ENCODE measurements at regions not wholly inside any gene's neighbourhood (a gene's known extent, or its start where the extent isn't known, plus 50 kb on each side); places are given as distances from the start of the nearest gene placed in this dataset.

GRCh38 chr5:93884254-93884653 is 142.9 kb upstream of the POU5F2 start:
- TF ChIP-seq, protein P1, sequence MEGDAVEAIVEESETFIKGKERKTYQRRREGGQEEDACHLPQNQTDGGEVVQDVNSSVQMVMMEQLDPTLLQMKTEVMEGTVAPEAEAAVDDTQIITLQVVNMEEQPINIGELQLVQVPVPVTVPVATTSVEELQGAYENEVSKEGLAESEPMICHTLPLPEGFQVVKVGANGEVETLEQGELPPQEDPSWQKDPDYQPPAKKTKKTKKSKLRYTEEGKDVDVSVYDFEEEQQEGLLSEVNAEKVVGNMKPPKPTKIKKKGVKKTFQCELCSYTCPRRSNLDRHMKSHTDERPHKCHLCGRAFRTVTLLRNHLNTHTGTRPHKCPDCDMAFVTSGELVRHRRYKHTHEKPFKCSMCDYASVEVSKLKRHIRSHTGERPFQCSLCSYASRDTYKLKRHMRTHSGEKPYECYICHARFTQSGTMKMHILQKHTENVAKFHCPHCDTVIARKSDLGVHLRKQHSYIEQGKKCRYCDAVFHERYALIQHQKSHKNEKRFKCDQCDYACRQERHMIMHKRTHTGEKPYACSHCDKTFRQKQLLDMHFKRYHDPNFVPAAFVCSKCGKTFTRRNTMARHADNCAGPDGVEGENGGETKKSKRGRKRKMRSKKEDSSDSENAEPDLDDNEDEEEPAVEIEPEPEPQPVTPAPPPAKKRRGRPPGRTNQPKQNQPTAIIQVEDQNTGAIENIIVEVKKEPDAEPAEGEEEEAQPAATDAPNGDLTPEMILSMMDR (IDR thresholded peaks at IDR 0.05; ENCODE audit: extremely low read depth, missing control alignments): no peak
- no peak for DNase-seq (ENCODE audit: low spot score)

DNA sequence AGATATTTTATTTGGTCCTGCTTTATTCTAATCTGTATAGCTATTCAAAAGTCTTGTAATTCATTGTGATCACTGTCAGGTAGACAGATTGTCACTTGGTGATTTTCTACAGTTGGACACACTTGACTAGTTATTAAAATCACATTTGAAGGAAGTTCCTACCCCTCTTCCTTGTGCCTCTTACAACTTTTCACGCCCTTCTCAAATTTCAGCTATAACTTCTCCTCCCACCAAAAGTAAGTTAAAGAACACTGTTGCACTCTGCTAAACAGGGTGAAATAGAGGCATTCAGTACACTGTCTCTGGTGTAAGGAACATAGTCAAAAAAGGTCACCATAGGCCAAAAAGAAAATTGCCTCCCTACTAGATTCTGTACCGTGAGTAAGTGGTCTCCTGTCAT is 142.1 kb upstream of the POU5F2 start:
- DNase-seq (ENCODE audit: low spot score): no peak
- TF ChIP-seq, protein P1 (IDR thresholded peaks at IDR 0.05; ENCODE audit: extremely low read depth, missing control alignments): no peak

DNA sequence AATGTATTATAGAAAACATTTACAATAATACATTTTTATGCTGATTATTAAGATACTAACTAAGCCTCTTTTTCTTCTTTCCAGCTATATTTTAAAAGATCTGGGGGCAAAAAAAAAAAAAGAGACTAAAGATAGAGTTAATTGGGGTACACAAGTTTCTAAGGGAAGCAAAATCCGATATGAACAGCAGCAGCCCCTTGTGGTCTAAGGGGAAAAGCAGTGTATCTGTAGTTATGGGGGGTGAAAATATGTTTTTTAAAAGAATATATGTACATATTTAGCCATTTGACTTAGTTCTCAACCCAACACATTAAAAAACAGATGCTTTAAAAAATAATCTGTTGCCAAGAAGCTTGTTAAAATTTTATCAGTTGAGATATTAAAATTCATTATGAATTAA is 134.3 kb upstream of the POU5F2 start:
- TF ChIP-seq, protein P1 (IDR thresholded peaks at IDR 0.05; ENCODE audit: extremely low read depth, missing control alignments): no peak
- no peak for DNase-seq (ENCODE audit: low spot score)

GRCh38 chr5:93874491-93874890 is 133.1 kb upstream of the POU5F2 start:
- DNase-seq (ENCODE audit: low spot score): no peak
- TF ChIP-seq, protein P1 (IDR thresholded peaks at IDR 0.05; ENCODE audit: extremely low read depth, missing control alignments): no peak

- peak; percentile 9 for DNase-seq (ENCODE audit: low spot score)
- TF ChIP-seq, protein P1 (IDR thresholded peaks at IDR 0.05; ENCODE audit: extremely low read depth, missing control alignments): no peak
Measured at GRCh38 chr5:93874080-93874479, 132.7 kb upstream of the POU5F2 start.

GRCh38 chr5:93873211-93873736 is 131.9 kb upstream of the POU5F2 start:
- DNase-seq (ENCODE audit: low spot score): no peak
- TF ChIP-seq, protein P1 (IDR thresholded peaks at IDR 0.05; ENCODE audit: extremely low read depth, missing control alignments): no peak

DNA sequence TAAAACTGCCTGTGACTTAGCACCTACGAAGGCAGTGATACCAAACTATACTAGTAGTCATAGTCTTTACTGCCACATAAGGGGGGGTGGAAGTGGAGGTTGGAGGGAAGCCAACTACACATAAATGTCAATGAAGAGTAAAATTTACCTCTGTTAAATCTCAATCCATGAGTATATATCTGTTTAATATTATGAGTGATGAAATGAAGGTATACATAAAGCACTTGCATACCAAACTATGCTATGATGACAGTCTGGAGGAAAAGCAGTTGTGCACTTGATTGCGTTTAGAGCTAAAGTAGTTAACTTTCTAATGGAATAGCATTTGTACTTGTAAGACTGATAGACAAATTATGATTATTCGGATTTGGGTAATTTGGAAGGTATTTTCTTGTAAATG is 129.2 kb upstream of the POU5F2 start:
- DNase-seq (ENCODE audit: low spot score): no peak
- TF ChIP-seq, protein P1 (IDR thresholded peaks at IDR 0.05; ENCODE audit: extremely low read depth, missing control alignments): no peak
